ENCODE measurements at regions not wholly inside any gene's neighbourhood (a gene's known extent, or its start where the extent isn't known, plus 50 kb on each side); places are given as distances from the start of the nearest gene placed in this dataset.

DNA sequence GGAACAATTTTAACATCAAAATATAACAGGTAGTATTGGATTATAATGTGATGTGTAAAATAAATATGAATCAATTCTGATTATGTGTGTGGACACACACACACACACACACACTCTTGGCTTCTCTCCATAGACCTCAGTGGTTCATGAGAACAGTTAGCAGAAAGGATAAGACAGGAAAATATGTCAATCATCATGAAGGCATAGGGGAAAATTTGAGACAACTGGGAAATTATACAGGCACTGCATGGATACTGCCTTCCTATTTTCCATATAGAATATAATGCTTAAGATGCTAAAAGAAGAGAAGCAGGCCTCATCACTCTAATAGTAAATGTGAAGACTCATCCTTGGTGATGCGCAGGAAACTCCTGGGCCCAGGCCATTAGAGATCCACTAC lies 884.5 kb downstream of the SUCLG1 start:
- TF ChIP-seq SUZ12 (IDR thresholded peaks at IDR 0.05; ENCODE audit: extremely low read depth, insufficient read depth, insufficient read length), result no peak
- TF ChIP-seq ZNF274 (IDR thresholded peaks at IDR 0.05; ENCODE audit: low read depth, low read length), result no peak
- no peak for TF ChIP-seq YY1 (IDR thresholded peaks at IDR 0.05; ENCODE audit: insufficient read depth, insufficient read length)
- Histone ChIP-seq H3K4me3 (ENCODE audit: insufficient read length, low read depth) (no peak overlapping the region), H3K27me3 (ENCODE audit: insufficient read depth, insufficient read length) (no peaks in the 10 kb centered on the region), H3K36me3 (ENCODE audit: insufficient read depth, insufficient read length, low read length) (no peaks in the 10 kb centered on the region), H3K9ac (ENCODE audit: insufficient read length, low read depth) (no peak overlapping the region), H3K9me3 (ENCODE audit: insufficient read depth, low read length) (no peaks in the 10 kb centered on the region), H3K4me1 (ENCODE audit: insufficient read depth, insufficient read length) (no peaks in the 10 kb centered on the region)
- DNase-seq (ENCODE audit: low read depth, low spot score), result no peak

DNA sequence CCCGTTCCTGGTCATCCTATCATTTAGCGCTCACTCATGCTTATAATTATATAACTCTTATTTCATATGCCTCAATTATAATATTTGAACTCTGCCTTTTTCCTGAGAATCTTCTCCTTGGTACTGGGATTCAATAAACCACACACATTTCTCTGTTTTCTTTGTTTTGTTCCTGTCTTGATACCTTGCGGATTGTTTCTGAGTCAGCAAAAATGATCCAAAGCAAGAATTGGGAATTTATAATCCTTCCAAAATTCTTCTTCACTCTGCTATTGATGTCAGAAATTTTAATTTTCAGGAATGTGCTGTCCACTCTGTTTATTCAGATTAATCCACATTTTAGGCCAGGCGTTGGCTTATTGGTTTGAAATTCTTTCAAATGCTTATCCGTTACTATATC lies 886.0 kb downstream of the SUCLG1 start:
- H3K36me3 ChIP-seq (ENCODE audit: insufficient read depth, insufficient read length, low read length), result no peaks in the 10 kb centered on the region
- no peak for TF ChIP-seq SUZ12 (IDR thresholded peaks at IDR 0.05; ENCODE audit: extremely low read depth, insufficient read depth, insufficient read length)
- no peak for TF ChIP-seq ZNF274 (IDR thresholded peaks at IDR 0.05; ENCODE audit: low read depth, low read length)
- H3K4me3 ChIP-seq (ENCODE audit: insufficient read length, low read depth), result no peak overlapping the region
- H3K9ac ChIP-seq (ENCODE audit: insufficient read length, low read depth), result no peak overlapping the region
- no peaks in the 10 kb centered on the region for H3K27me3 ChIP-seq (ENCODE audit: insufficient read depth, insufficient read length)
- H3K4me1 ChIP-seq (ENCODE audit: insufficient read depth, insufficient read length), result no peaks in the 10 kb centered on the region
- no peaks in the 10 kb centered on the region for H3K9me3 ChIP-seq (ENCODE audit: insufficient read depth, low read length)
- no peak for DNase-seq (ENCODE audit: low read depth, low spot score)

- Histone ChIP-seq H3K9me3 (ENCODE audit: insufficient read depth, low read length) (no peaks in the 10 kb centered on the region), H3K4me1 (ENCODE audit: insufficient read depth, insufficient read length) (no peaks in the 10 kb centered on the region), H3K27me3 (ENCODE audit: insufficient read depth, insufficient read length) (no peaks in the 10 kb centered on the region), H3K4me3 (ENCODE audit: insufficient read length, low read depth) (no peak overlapping the region), H3K36me3 (ENCODE audit: insufficient read depth, insufficient read length, low read length) (no peaks in the 10 kb centered on the region), H3K9ac (ENCODE audit: insufficient read length, low read depth) (no peak overlapping the region)
- no peak for DNase-seq (ENCODE audit: low read depth, low spot score)
- TF ChIP-seq SUZ12 (IDR thresholded peaks at IDR 0.05; ENCODE audit: extremely low read depth, insufficient read depth, insufficient read length), result no peak
- no peak for TF ChIP-seq YY1 (IDR thresholded peaks at IDR 0.05; ENCODE audit: insufficient read depth, insufficient read length)
- TF ChIP-seq ZNF274 (IDR thresholded peaks at IDR 0.05; ENCODE audit: low read depth, low read length), result no peak
Observed at GRCh38 chr2:83572400-83572799, 886.7 kb downstream of the SUCLG1 start.

DNA sequence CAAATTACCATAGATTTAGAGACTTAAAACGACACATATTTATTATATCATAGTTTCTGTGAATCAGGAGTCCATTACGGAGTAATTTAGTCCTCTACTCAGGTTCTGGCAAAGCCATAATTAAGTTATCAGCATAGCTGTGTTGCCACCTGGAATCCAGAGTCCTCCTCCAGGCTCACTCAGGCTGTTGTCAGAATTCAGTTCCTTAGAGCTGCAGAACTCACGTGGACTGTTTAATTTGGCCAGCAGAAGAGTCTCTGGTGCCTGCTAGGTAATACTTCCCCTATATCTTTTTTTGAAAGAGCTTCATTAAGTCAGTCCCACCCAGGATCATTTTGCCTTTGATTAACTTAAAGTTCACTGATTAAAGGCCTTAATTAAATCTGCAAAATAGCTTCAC lies 891.5 kb downstream of the SUCLG1 start:
- Histone ChIP-seq H3K9ac (ENCODE audit: insufficient read length, low read depth) (no peak overlapping the region), H3K4me1 (ENCODE audit: insufficient read depth, insufficient read length) (no peaks in the 10 kb centered on the region), H3K36me3 (ENCODE audit: insufficient read depth, insufficient read length, low read length) (no peaks in the 10 kb centered on the region), H3K9me3 (ENCODE audit: insufficient read depth, low read length) (no peaks in the 10 kb centered on the region), H3K4me3 (ENCODE audit: insufficient read length, low read depth) (no peak overlapping the region), H3K27me3 (ENCODE audit: insufficient read depth, insufficient read length) (no peaks in the 10 kb centered on the region)
- DNase-seq (ENCODE audit: low read depth, low spot score), result no peak
- TF ChIP-seq SUZ12 (IDR thresholded peaks at IDR 0.05; ENCODE audit: extremely low read depth, insufficient read depth, insufficient read length), result no peak
- TF ChIP-seq ZNF274 (IDR thresholded peaks at IDR 0.05; ENCODE audit: low read depth, low read length), result no peak
- no peak for TF ChIP-seq YY1 (IDR thresholded peaks at IDR 0.05; ENCODE audit: insufficient read depth, insufficient read length)

DNA sequence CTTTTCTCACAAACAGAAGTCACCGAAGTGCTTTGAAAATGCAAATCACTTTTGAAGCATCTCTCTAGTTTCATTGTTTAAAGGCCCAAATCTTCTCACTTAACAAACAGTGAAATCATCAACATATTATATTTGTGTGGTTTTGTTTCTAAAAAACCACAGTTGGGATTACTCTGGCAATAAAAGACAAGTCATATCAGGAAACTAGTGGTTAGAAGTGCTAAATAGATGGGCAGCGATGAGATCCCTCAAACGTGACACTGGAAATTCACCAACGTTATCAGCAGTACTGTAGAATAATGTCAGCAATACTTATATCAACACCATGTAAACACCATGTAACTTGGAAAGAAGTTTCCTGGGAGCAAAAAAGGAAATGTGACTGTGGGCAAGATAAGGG lies 893.5 kb downstream of the SUCLG1 start:
- Histone ChIP-seq H3K9me3 (ENCODE audit: insufficient read depth, low read length) (no peaks in the 10 kb centered on the region), H3K4me1 (ENCODE audit: insufficient read depth, insufficient read length) (no peaks in the 10 kb centered on the region), H3K4me3 (ENCODE audit: insufficient read length, low read depth) (no peak overlapping the region), H3K9ac (ENCODE audit: insufficient read length, low read depth) (no peak overlapping the region), H3K36me3 (ENCODE audit: insufficient read depth, insufficient read length, low read length) (no peaks in the 10 kb centered on the region), H3K27me3 (ENCODE audit: insufficient read depth, insufficient read length) (no peaks in the 10 kb centered on the region)
- no peak for TF ChIP-seq SUZ12 (IDR thresholded peaks at IDR 0.05; ENCODE audit: extremely low read depth, insufficient read depth, insufficient read length)
- no peak for TF ChIP-seq ZNF274 (IDR thresholded peaks at IDR 0.05; ENCODE audit: low read depth, low read length)
- TF ChIP-seq YY1 (IDR thresholded peaks at IDR 0.05; ENCODE audit: insufficient read depth, insufficient read length), result no peak
- no peak for DNase-seq (ENCODE audit: low read depth, low spot score)

GRCh38 chr2:83565181-83565580 lies 893.9 kb downstream of the SUCLG1 start:
- TF ChIP-seq SUZ12 (IDR thresholded peaks at IDR 0.05; ENCODE audit: extremely low read depth, insufficient read depth, insufficient read length) (no peak), YY1 (IDR thresholded peaks at IDR 0.05; ENCODE audit: insufficient read depth, insufficient read length) (no peak), ZNF274 (IDR thresholded peaks at IDR 0.05; ENCODE audit: low read depth, low read length) (no peak)
- no peak for DNase-seq (ENCODE audit: low read depth, low spot score)
- Histone ChIP-seq H3K9ac (ENCODE audit: insufficient read length, low read depth) (no peak overlapping the region), H3K4me1 (ENCODE audit: insufficient read depth, insufficient read length) (no peaks in the 10 kb centered on the region), H3K36me3 (ENCODE audit: insufficient read depth, insufficient read length, low read length) (no peaks in the 10 kb centered on the region), H3K27me3 (ENCODE audit: insufficient read depth, insufficient read length) (no peaks in the 10 kb centered on the region), H3K4me3 (ENCODE audit: insufficient read length, low read depth) (no peak overlapping the region), H3K9me3 (ENCODE audit: insufficient read depth, low read length) (no peaks in the 10 kb centered on the region)

- no peak overlapping the region for H3K4me3 ChIP-seq (ENCODE audit: insufficient read length, low read depth)
- H3K27me3 ChIP-seq (ENCODE audit: insufficient read depth, insufficient read length), result no peaks in the 10 kb centered on the region
- no peak for DNase-seq (ENCODE audit: low read depth, low spot score)
- no peaks in the 10 kb centered on the region for H3K36me3 ChIP-seq (ENCODE audit: insufficient read depth, insufficient read length, low read length)
- H3K9ac ChIP-seq (ENCODE audit: insufficient read length, low read depth), result no peak overlapping the region
- TF ChIP-seq YY1 (IDR thresholded peaks at IDR 0.05; ENCODE audit: insufficient read depth, insufficient read length) (no peak), SUZ12 (IDR thresholded peaks at IDR 0.05; ENCODE audit: extremely low read depth, insufficient read depth, insufficient read length) (no peak), ZNF274 (IDR thresholded peaks at IDR 0.05; ENCODE audit: low read depth, low read length) (no peak)
- H3K9me3 ChIP-seq (ENCODE audit: insufficient read depth, low read length), result no peaks in the 10 kb centered on the region
- H3K4me1 ChIP-seq (ENCODE audit: insufficient read depth, insufficient read length), result no peaks in the 10 kb centered on the region
Observed at GRCh38 chr2:83561592-83561991, 897.5 kb downstream of the SUCLG1 start.

- TF ChIP-seq SUZ12 (IDR thresholded peaks at IDR 0.05; ENCODE audit: extremely low read depth, insufficient read depth, insufficient read length), result no peak
- TF ChIP-seq YY1 (IDR thresholded peaks at IDR 0.05; ENCODE audit: insufficient read depth, insufficient read length), result no peak
- no peak for TF ChIP-seq ZNF274 (IDR thresholded peaks at IDR 0.05; ENCODE audit: low read depth, low read length)
- no peak overlapping the region for H3K9ac ChIP-seq (ENCODE audit: insufficient read length, low read depth)
- H3K9me3 ChIP-seq (ENCODE audit: insufficient read depth, low read length), result no peaks in the 10 kb centered on the region
- no peak for DNase-seq (ENCODE audit: low read depth, low spot score)
- H3K4me3 ChIP-seq (ENCODE audit: insufficient read length, low read depth), result no peak overlapping the region
- no peaks in the 10 kb centered on the region for H3K36me3 ChIP-seq (ENCODE audit: insufficient read depth, insufficient read length, low read length)
- no peaks in the 10 kb centered on the region for H3K27me3 ChIP-seq (ENCODE audit: insufficient read depth, insufficient read length)
- H3K4me1 ChIP-seq (ENCODE audit: insufficient read depth, insufficient read length), result no peaks in the 10 kb centered on the region
Observed at GRCh38 chr2:83536556-83536955, 922.5 kb downstream of the SUCLG1 start.

Measured in NT2/D1 (cell line).